DND-41 (cell line): ENCODE measurements at regions not wholly inside any gene's neighbourhood (a gene's known extent, or its start where the extent isn't known, plus 50 kb on each side); places are given as distances from the start of the nearest gene placed in this dataset.

Experiments
- ATAC-seq: fragments of 200-7000 bp; cut with Tn5 transposase; 3 replicates; pipeline ENCODE4 v1.9.1; 2021; ENCODE audit warnings: low read depth; ENCODE audit not compliant: insufficient read depth
- DNase-seq: peaks from one replicate; pipeline ENCODE4 v3.0.0-alpha.2; 2020
- H2AFZ ChIP-seq: 2 replicates; pipeline ENCODE4 v1.6.0; 2012; ENCODE audit warnings: low read depth, low read length
- H3K27ac ChIP-seq: 2 replicates; pipeline ENCODE4 v1.5.1; 2012; ENCODE audit warnings: low read length, inconsistent platforms
- H3K27me3 ChIP-seq: fragments of 200-600 bp; sonication (generic); 2 replicates; pipeline ENCODE4 v1.6.0; 2012; ENCODE audit warnings: low read length, mild to moderate bottlenecking, inconsistent platforms; ENCODE audit not compliant: insufficient read depth, poor library complexity
- H3K36me3 ChIP-seq: 2 replicates; pipeline ENCODE4 v1.5.1; 2012; ENCODE audit warnings: low read length, inconsistent platforms; ENCODE audit not compliant: insufficient read depth
- H3K4me1 ChIP-seq: 2 replicates; pipeline ENCODE4 v1.5.1; 2012; ENCODE audit warnings: mild to moderate bottlenecking, low read length; ENCODE audit not compliant: insufficient read depth
- H3K4me2 ChIP-seq: 2 replicates; pipeline ENCODE4 v1.6.0; 2012; ENCODE audit warnings: mild to moderate bottlenecking, moderate library complexity, low read length, inconsistent platforms; ENCODE audit not compliant: insufficient read depth
- H3K4me3 ChIP-seq, 2 experiments: fragments of 200-600 bp in 1 of 2; shearing (Covaris generic) in 1 of 2; 2 replicates each; pipeline ENCODE4 v1.5.1; 2012 to 2016; ENCODE audit warnings: inconsistent platforms in 2 of 2, low read length in 2 of 2, mild to moderate bottlenecking in 2 of 2, low read depth in 1 of 2, moderate library complexity in 1 of 2
- H3K79me2 ChIP-seq: 2 replicates; pipeline ENCODE4 v1.6.0; 2012; ENCODE audit warnings: low read length, inconsistent platforms; ENCODE audit not compliant: insufficient read depth
- H3K9ac ChIP-seq: 2 replicates; pipeline ENCODE4 v1.6.0; 2012; ENCODE audit warnings: low read depth, mild to moderate bottlenecking, inconsistent platforms, low read length, moderate library complexity
- H3K9me3 ChIP-seq: 2 replicates; pipeline ENCODE4 v1.5.1; 2012; ENCODE audit warnings: low read length, moderate library complexity, mild to moderate bottlenecking, inconsistent platforms; ENCODE audit not compliant: insufficient read depth, severe bottlenecking
- H4K20me1 ChIP-seq: 2 replicates; pipeline ENCODE4 v1.6.0; 2012; ENCODE audit warnings: low read length; ENCODE audit not compliant: insufficient read depth
- EZH2 ChIP-seq: IDR thresholded peaks from 3 replicates; pipeline ENCODE4 v1.6.1; 2012; ENCODE audit warnings: borderline replicate concordance, low read depth, mild to moderate bottlenecking, moderate library complexity, low read length, inconsistent platforms; ENCODE audit not compliant: severe bottlenecking
- TF ChIP-seq, protein P1 (sequence below): IDR thresholded peaks from 2 replicates; pipeline ENCODE4 v1.5.1; 2012; ENCODE audit warnings: borderline replicate concordance, low read length, moderate library complexity, mild to moderate bottlenecking; ENCODE audit not compliant: poor library complexity, severe bottlenecking; ENCODE audit errors: extremely low read depth

DNA sequence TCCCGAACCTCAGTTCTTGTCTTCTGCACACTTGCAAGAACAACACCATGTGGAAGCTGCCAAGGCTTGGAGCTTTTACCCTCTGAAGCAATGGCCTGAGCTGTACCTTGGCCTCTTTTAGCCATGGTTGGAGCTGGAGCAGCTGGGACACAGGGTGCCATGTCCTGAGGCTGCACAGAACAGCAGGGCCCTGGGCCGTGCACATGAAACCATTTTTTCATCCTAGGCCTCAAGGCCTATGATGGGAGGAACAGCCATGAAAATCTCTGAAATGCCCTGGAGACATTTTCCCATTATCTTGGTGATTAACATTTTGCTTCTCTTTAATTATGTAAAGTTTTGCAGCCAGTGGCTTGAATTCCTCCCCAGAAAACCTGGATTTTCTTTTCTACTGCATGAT is 817.8 kb upstream of the CXADR start:
- DNase-seq (no peak), ATAC-seq (no peak)
- Histone ChIP-seq H4K20me1 (no peaks in the 10 kb centered on the region), H3K36me3 (no peaks in the 10 kb centered on the region), H3K9ac (no peak overlapping the region), H3K27ac (no peak overlapping the region), H3K4me1 (no peaks in the 10 kb centered on the region), H3K27me3 (no peaks in the 10 kb centered on the region), H3K9me3 (peaks cover 4% of the 10 kb centered on the region), H2AFZ (no peak overlapping the region), H3K4me3 (no peak overlapping the region), H3K4me2 (no peak overlapping the region), H3K79me2 (no peaks in the 10 kb centered on the region)
- TF ChIP-seq, protein P1, sequence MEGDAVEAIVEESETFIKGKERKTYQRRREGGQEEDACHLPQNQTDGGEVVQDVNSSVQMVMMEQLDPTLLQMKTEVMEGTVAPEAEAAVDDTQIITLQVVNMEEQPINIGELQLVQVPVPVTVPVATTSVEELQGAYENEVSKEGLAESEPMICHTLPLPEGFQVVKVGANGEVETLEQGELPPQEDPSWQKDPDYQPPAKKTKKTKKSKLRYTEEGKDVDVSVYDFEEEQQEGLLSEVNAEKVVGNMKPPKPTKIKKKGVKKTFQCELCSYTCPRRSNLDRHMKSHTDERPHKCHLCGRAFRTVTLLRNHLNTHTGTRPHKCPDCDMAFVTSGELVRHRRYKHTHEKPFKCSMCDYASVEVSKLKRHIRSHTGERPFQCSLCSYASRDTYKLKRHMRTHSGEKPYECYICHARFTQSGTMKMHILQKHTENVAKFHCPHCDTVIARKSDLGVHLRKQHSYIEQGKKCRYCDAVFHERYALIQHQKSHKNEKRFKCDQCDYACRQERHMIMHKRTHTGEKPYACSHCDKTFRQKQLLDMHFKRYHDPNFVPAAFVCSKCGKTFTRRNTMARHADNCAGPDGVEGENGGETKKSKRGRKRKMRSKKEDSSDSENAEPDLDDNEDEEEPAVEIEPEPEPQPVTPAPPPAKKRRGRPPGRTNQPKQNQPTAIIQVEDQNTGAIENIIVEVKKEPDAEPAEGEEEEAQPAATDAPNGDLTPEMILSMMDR, result no peak
- TF ChIP-seq EZH2, result no peak

DNA sequence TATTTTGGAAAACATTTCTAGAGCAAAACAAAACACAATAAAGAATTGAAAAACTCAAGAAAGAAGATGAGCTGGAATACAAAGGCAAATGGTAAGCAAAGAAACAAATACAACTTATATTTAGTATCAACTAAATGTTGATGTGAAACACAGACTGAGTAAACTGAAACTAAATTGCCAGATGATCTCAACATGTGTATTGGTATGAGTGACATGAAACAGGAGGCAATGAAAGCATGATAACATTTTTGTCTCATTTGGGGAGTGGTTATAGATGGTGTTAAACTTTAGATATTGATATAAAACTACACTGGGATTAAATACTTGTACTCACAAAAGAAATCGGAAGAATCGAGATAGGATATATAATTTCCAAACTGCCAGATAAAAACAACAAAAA is 805.6 kb upstream of the CXADR start:
- Histone ChIP-seq H3K9me3 (no peaks in the 10 kb centered on the region), H3K4me1 (no peaks in the 10 kb centered on the region), H3K27me3 (no peaks in the 10 kb centered on the region), H3K4me3 (no peak overlapping the region), H3K36me3 (no peaks in the 10 kb centered on the region), H2AFZ (no peak overlapping the region), H3K4me2 (no peak overlapping the region), H4K20me1 (no peaks in the 10 kb centered on the region), H3K27ac (no peak overlapping the region), H3K9ac (no peak overlapping the region), H3K79me2 (no peaks in the 10 kb centered on the region)
- ATAC-seq, result no peak
- DNase-seq, result no peak
- TF ChIP-seq, protein P1, result no peak
- TF ChIP-seq EZH2, result no peak

DNA sequence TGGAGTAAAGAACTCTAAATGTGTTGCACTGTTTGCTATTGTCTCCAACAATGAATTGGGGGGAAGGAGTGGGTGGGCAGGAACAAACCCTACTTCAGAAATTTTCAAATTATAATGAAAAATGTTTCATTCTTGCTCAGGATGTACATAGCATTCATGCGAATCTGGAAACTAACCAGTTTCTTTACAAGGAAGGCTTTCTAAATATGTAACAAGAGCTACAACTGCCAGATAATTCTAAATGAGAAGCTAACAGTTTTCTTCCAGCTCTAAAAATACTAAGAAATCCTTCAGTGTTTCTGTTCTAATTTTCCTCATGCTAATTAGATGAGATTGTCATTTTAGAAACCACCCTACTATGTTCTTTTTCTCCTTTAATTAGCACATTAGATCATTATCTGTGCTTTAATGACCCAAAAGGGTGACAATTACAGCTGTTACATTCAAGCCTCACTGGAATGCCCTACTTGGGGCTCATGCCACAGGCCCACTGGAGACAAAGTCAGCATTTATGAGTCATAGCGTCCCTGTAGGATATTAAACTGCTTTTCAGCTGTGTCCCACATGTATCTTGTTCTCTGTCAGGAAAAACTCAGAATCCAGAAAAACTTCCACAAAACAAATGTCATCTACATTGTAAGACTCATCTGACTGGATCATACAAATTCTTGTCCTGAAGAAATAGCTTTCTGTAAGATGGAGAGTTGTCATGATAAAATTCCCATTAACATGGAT is 804.6 kb upstream of the CXADR start:
- H3K36me3 ChIP-seq, result no peaks in the 10 kb centered on the region
- DNase-seq (no peak), ATAC-seq (no peak)
- no peaks in the 10 kb centered on the region for H3K27me3 ChIP-seq
- no peaks in the 10 kb centered on the region for H3K4me1 ChIP-seq
- TF ChIP-seq, protein P1, result no peak
- TF ChIP-seq EZH2, result no peak
- H3K4me2 ChIP-seq, result no peak overlapping the region
- no peaks in the 10 kb centered on the region for H3K79me2 ChIP-seq
- no peak overlapping the region for H3K4me3 ChIP-seq
- no peak overlapping the region for H3K9ac ChIP-seq
- H3K27ac ChIP-seq, result no peak overlapping the region
- H4K20me1 ChIP-seq, result no peaks in the 10 kb centered on the region
- H3K9me3 ChIP-seq, result no peaks in the 10 kb centered on the region
- H2AFZ ChIP-seq, result no peak overlapping the region
